ENCODE measurements at regions not wholly inside any gene's neighbourhood (a gene's known extent, or its start where the extent isn't known, plus 50 kb on each side); places are given as distances from the start of the nearest gene placed in this dataset.

DNA sequence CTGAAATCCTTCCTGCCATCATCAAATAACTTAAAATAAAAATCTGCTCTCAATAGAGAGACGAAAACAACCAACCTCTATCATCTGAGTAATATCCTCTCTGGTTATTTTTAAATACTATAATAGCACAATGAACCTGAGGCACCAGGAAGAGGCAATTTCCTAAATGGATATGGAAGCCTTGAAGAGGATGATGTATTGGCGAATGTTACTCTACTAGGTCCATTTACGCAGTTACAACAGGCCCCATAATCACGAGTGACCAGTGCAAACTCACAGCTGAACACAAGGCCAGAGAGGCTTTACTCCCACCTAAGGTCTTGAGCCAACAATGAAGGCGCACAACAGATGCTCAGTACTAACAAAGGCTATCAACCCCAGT lies 678.8 kb upstream of the NR3C2 start:
- POLR2A ChIA-PET: no interaction called here
- H3K4me3 Mint-ChIP-seq (ENCODE audit: unreplicated experiment): no peak overlapping the region

DNA sequence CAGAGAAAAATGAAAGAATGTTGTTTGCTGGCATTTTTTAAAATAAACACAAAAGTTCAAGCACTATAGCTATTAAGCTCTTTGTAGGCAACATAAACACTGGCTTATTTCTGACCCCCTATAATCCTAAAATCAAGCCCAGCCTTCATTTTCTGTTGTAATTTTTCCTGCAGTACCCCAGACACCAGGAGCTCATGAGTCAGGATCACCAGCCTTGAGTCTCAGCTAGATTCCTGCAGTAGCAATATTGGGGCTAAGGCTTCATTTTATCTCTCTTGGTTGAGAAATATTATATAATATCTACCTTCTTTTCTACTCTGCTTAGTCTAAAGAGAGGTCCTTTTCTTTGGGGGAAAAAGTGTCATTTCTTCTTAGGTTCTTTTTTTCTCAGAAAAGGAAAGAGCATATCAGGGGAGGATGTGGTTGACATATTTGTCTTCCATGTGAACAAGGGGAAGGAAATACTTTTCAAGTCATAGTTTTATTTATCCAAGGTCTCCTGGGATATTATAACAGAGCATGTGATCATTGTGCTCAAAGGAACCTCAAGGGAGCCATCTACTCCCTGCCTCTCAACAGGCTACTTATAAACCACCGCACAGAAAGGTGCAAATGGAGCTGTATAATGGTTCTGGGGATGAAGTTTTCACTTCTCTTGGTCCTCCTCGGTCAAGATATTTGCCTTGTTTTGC lies 678.3 kb upstream of the NR3C2 start:
- no peaks in the 10 kb centered on the region for H3K36me3 Mint-ChIP-seq (ENCODE audit: insufficient read depth, unreplicated experiment)
- H3K27me3 ChIP-seq (replicated peaks; ENCODE audit: control insufficient read depth, insufficient read depth, low read length): no peaks in the 10 kb centered on the region
- no peak overlapping the region for H3K4me3 Mint-ChIP-seq (ENCODE audit: unreplicated experiment)
- H3K36me3 ChIP-seq (ENCODE audit: control insufficient read depth, insufficient read depth, low read length): no peaks in the 10 kb centered on the region
- no peaks in the 10 kb centered on the region for H3K4me1 Mint-ChIP-seq (ENCODE audit: low read depth, unreplicated experiment)
- H3K4me3 ChIP-seq (ENCODE audit: low read depth, low read length): no peak overlapping the region
- TF ChIP-seq, protein P1, sequence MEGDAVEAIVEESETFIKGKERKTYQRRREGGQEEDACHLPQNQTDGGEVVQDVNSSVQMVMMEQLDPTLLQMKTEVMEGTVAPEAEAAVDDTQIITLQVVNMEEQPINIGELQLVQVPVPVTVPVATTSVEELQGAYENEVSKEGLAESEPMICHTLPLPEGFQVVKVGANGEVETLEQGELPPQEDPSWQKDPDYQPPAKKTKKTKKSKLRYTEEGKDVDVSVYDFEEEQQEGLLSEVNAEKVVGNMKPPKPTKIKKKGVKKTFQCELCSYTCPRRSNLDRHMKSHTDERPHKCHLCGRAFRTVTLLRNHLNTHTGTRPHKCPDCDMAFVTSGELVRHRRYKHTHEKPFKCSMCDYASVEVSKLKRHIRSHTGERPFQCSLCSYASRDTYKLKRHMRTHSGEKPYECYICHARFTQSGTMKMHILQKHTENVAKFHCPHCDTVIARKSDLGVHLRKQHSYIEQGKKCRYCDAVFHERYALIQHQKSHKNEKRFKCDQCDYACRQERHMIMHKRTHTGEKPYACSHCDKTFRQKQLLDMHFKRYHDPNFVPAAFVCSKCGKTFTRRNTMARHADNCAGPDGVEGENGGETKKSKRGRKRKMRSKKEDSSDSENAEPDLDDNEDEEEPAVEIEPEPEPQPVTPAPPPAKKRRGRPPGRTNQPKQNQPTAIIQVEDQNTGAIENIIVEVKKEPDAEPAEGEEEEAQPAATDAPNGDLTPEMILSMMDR (IDR thresholded peaks at IDR 0.05; ENCODE audit: insufficient read depth in 1 of 2, low read depth in 1 of 2, low read length in 1 of 2, severe bottlenecking in 1 of 2, unreplicated experiment in 1 of 2): no peak
- peaks cover 3% of the 10 kb centered on the region for H3K27me3 Mint-ChIP-seq (ENCODE audit: insufficient read depth, unreplicated experiment)
- H3K9me3 ChIP-seq: no peaks in the 10 kb centered on the region
- intact Hi-C loops (cut with micrococcal nuclease; ENCODE audit: unreplicated experiment): no loop called here
- CTCF ChIA-PET: no interaction called here
- POLR2A ChIA-PET: no interaction called here
- no TSS peak for BruUV-seq (replicated peaks)
- no peak for DNase-seq
- no peaks in the 10 kb centered on the region for H3K4me1 ChIP-seq
- no peaks in the 10 kb centered on the region for H3K9me3 Mint-ChIP-seq (ENCODE audit: unreplicated experiment)
- H3K27ac Mint-ChIP-seq (ENCODE audit: unreplicated experiment): no peak overlapping the region

More for the DNA sequence above, 678.8 kb upstream of the NR3C2 start:
- CTCF ChIA-PET: no interaction called here
- Mint-ChIP-seq H3K4me1 (ENCODE audit: low read depth, unreplicated experiment) (no peaks in the 10 kb centered on the region), H3K36me3 (ENCODE audit: insufficient read depth, unreplicated experiment) (no peaks in the 10 kb centered on the region), H3K27ac (ENCODE audit: unreplicated experiment) (no peak overlapping the region), H3K9me3 (ENCODE audit: unreplicated experiment) (no peaks in the 10 kb centered on the region), H3K27me3 (ENCODE audit: insufficient read depth, unreplicated experiment) (peaks cover 1% of the 10 kb centered on the region)
- Histone ChIP-seq H3K27me3 (replicated peaks; ENCODE audit: control insufficient read depth, insufficient read depth, low read length) (no peaks in the 10 kb centered on the region), H3K36me3 (ENCODE audit: control insufficient read depth, insufficient read depth, low read length) (no peaks in the 10 kb centered on the region), H3K9me3 (no peaks in the 10 kb centered on the region), H3K4me1 (no peaks in the 10 kb centered on the region), H3K4me3 (ENCODE audit: low read depth, low read length) (no peak overlapping the region)
- no peak for DNase-seq
- no TSS peak for BruUV-seq (replicated peaks)
- intact Hi-C loops (cut with micrococcal nuclease; ENCODE audit: unreplicated experiment): no loop called here
- TF ChIP-seq, protein P1 (IDR thresholded peaks at IDR 0.05; ENCODE audit: insufficient read depth in 1 of 2, low read depth in 1 of 2, low read length in 1 of 2, severe bottlenecking in 1 of 2, unreplicated experiment in 1 of 2): no peak

DNA sequence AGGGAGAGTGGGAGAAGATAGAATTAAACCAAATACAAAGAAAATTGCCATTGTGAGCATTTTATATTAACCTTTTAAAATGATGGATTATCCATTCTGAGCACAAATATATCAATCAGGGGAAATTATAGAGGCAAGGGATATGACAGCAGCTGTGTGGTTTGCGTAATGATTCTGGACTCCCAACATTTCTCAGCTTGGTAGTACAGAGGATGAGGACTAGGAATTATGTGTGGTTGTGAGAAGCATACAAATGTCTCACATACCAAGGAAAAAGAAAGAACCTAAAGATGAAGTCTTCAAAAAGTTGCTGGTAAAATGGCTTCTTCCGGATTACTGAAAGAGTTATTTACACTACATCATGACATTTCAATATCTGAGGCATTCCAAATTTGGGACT lies 674.6 kb upstream of the NR3C2 start:
- no peaks in the 10 kb centered on the region for H3K9me3 Mint-ChIP-seq (ENCODE audit: unreplicated experiment)
- H3K4me3 ChIP-seq (ENCODE audit: low read depth, low read length): no peak overlapping the region
- TF ChIP-seq, protein P1 (IDR thresholded peaks at IDR 0.05; ENCODE audit: insufficient read depth in 1 of 2, low read depth in 1 of 2, low read length in 1 of 2, severe bottlenecking in 1 of 2, unreplicated experiment in 1 of 2): no peak
- DNase-seq: no peak
- ChIA-PET CTCF (no interaction called here), POLR2A (no interaction called here)
- BruUV-seq (replicated peaks): no TSS peak
- no peak overlapping the region for H3K4me3 Mint-ChIP-seq (ENCODE audit: unreplicated experiment)
- H3K4me1 Mint-ChIP-seq (ENCODE audit: low read depth, unreplicated experiment): no peaks in the 10 kb centered on the region
- no peaks in the 10 kb centered on the region for H3K9me3 ChIP-seq
- H3K4me1 ChIP-seq: no peaks in the 10 kb centered on the region
- peaks cover 8% of the 10 kb centered on the region for H3K27me3 Mint-ChIP-seq (ENCODE audit: insufficient read depth, unreplicated experiment)
- H3K27ac Mint-ChIP-seq (ENCODE audit: unreplicated experiment): no peak overlapping the region
- H3K27me3 ChIP-seq (replicated peaks; ENCODE audit: control insufficient read depth, insufficient read depth, low read length): no peaks in the 10 kb centered on the region
- H3K36me3 Mint-ChIP-seq (ENCODE audit: insufficient read depth, unreplicated experiment): no peaks in the 10 kb centered on the region
- intact Hi-C loops (cut with micrococcal nuclease; ENCODE audit: unreplicated experiment): no loop called here
- H3K36me3 ChIP-seq (ENCODE audit: control insufficient read depth, insufficient read depth, low read length): no peaks in the 10 kb centered on the region
